ENCODE measurements at regions not wholly inside any gene's neighbourhood (a gene's known extent, or its start where the extent isn't known, plus 50 kb on each side); places are given as distances from the start of the nearest gene placed in this dataset.

DNA sequence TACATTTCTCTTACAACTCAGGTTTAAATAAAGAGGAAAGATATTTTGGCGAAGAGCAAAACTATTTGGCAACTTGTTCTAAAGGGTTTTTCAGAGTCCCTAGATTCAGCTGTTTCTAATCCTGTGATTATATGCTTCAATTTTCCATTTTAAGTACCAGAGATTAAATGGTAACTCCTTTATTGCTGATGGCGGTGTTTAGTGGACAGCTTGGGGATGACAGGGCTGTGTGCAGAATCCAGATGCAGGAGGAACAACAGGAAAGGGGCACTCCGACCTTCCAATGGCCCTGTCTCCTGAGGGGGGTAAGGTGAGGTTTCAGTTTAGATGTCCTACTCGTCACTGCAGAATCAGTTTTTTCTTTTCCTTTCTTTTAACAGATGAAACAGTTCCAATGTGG lies 405.0 kb downstream of the PDCD6IP start:
- no peak overlapping the region for H3K27ac ChIP-seq
- no peaks in the 10 kb centered on the region for H3K9me3 ChIP-seq
- intact Hi-C loops (cut with DNase I; ENCODE audit: low total_unique reads), result no loop called here
- H3K27me3 ChIP-seq, result no peaks in the 10 kb centered on the region
- H3K36me3 ChIP-seq (ENCODE audit: low read depth, missing control alignments), result no peaks in the 10 kb centered on the region
- H3K4me1 ChIP-seq, result no peaks in the 10 kb centered on the region
- DNase-seq, result no peak
- 53 to 56% methylated on average over 4 of the region's 4 CpGs for WGBS, 2 donors
- H3K4me3 ChIP-seq, result no peak overlapping the region
- no peak for TF ChIP-seq POLR2A (IDR thresholded peaks at IDR 0.05)
- TF ChIP-seq, protein P1, sequence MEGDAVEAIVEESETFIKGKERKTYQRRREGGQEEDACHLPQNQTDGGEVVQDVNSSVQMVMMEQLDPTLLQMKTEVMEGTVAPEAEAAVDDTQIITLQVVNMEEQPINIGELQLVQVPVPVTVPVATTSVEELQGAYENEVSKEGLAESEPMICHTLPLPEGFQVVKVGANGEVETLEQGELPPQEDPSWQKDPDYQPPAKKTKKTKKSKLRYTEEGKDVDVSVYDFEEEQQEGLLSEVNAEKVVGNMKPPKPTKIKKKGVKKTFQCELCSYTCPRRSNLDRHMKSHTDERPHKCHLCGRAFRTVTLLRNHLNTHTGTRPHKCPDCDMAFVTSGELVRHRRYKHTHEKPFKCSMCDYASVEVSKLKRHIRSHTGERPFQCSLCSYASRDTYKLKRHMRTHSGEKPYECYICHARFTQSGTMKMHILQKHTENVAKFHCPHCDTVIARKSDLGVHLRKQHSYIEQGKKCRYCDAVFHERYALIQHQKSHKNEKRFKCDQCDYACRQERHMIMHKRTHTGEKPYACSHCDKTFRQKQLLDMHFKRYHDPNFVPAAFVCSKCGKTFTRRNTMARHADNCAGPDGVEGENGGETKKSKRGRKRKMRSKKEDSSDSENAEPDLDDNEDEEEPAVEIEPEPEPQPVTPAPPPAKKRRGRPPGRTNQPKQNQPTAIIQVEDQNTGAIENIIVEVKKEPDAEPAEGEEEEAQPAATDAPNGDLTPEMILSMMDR (IDR thresholded peaks at IDR 0.05), result no peak

DNA sequence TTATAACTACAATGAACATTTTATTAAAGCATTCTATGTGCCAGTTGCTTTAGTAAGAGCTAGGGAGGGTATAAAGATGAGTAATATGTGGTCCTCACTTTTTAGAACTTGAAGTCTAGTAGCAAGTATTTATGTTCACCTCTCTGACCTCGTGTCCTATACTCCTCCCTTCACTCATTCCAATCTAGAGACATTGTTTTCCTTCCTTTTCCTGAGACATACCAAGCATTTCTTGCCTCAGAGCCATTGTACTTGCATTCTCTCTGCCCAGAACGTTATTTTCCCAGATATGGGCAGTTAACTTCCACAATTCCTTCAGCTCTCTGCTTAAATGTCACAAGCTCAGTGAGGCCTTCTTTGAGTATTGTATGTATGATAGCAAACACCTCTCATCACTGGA lies 408.6 kb downstream of the PDCD6IP start:
- no peaks in the 10 kb centered on the region for H3K27me3 ChIP-seq
- no peaks in the 10 kb centered on the region for H3K9me3 ChIP-seq
- DNase-seq, result no peak
- intact Hi-C loops (cut with DNase I; ENCODE audit: low total_unique reads), result no loop called here
- no peaks in the 10 kb centered on the region for H3K36me3 ChIP-seq (ENCODE audit: low read depth, missing control alignments)
- no peak overlapping the region for H3K27ac ChIP-seq
- 20 to 37% methylated on average over 2 of the region's 2 CpGs for WGBS, 2 donors
- no peak overlapping the region for H3K4me3 ChIP-seq
- no peaks in the 10 kb centered on the region for H3K4me1 ChIP-seq
- TF ChIP-seq, protein P1 (IDR thresholded peaks at IDR 0.05), result no peak
- TF ChIP-seq POLR2A (IDR thresholded peaks at IDR 0.05), result no peak

DNA sequence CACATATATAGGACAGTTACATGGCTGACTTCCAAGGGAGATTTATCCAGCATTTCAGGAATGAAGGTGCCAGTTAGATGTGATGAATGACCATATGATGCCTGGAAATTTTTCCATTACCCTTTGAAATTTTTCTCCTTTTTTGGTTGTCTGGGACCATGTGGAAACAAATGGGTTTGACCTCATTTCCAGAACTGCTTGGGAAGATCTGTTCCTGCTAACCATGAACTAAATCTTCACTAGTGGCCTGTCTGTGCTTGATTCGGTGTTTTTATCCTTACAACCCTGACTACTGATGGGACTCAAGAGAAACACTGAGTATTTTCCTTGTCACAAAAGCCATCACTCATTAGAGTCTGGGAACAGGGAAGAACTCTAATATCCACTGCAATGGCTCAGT lies 409.4 kb downstream of the PDCD6IP start:
- Histone ChIP-seq H3K4me1 (no peaks in the 10 kb centered on the region), H3K36me3 (ENCODE audit: low read depth, missing control alignments) (no peaks in the 10 kb centered on the region), H3K27me3 (no peaks in the 10 kb centered on the region), H3K9me3 (no peaks in the 10 kb centered on the region), H3K4me3 (no peak overlapping the region), H3K27ac (no peak overlapping the region)
- 45 to 54% methylated on average over 1 of the region's 1 CpG for WGBS, 2 donors
- intact Hi-C loops (cut with DNase I; ENCODE audit: low total_unique reads), result no loop called here
- no peak for TF ChIP-seq POLR2A (IDR thresholded peaks at IDR 0.05)
- TF ChIP-seq, protein P1 (IDR thresholded peaks at IDR 0.05), result no peak
- no peak for DNase-seq

DNA sequence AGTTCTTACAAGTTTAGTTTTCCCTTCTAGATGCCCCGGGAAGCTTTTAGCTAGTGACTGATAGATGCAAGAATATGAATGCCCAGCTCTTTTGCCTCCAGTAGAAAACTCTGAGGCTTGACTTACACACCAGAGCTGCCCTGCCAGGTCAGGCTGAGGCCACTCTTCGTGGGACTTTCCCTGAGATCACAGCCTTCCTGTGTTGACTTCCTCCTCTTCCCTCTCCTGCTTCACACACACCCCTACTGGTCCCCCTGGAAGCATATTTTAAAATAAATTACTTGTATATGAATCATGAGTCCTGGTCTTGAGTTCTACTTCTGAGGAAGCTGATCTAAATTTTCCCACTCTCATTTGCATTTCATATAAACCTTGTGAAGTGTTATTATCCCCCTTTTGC lies 413.7 kb downstream of the PDCD6IP start:
- Histone ChIP-seq H3K36me3 (ENCODE audit: low read depth, missing control alignments) (no peaks in the 10 kb centered on the region), H3K27me3 (no peaks in the 10 kb centered on the region), H3K4me3 (no peak overlapping the region), H3K4me1 (no peaks in the 10 kb centered on the region), H3K27ac (no peak overlapping the region), H3K9me3 (no peaks in the 10 kb centered on the region)
- TF ChIP-seq, protein P1 (IDR thresholded peaks at IDR 0.05), result no peak
- TF ChIP-seq POLR2A (IDR thresholded peaks at IDR 0.05), result no peak
- no peak for DNase-seq
- 56 to 63% methylated on average over 2 of the region's 2 CpGs for WGBS, 2 donors
- intact Hi-C loops (cut with DNase I; ENCODE audit: low total_unique reads), result no loop called here

DNA sequence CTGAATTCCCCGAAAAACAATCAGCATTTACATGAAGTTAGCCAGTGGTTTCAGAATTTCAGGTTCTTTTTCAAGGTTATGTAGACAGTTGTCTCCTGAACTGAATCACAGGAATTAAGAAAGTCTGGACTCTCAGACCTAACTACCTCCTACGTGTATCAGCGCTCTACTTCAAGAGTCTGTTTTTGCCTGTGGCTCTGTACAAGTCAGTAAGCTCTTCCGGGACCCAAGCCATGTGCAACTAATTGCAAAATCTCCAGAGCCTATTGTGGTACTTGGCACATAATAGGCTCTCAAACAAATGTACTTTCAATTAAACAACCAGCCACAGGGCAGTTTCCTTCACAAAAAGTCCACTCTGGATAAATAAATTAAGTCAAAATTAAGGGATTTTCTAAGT lies 414.2 kb downstream of the PDCD6IP start:
- Histone ChIP-seq H3K27me3 (no peaks in the 10 kb centered on the region), H3K4me3 (no peak overlapping the region), H3K36me3 (ENCODE audit: low read depth, missing control alignments) (no peaks in the 10 kb centered on the region), H3K9me3 (no peaks in the 10 kb centered on the region), H3K4me1 (no peaks in the 10 kb centered on the region), H3K27ac (no peak overlapping the region)
- DNase-seq, result no peak
- intact Hi-C loops (cut with DNase I; ENCODE audit: low total_unique reads), result no loop called here
- TF ChIP-seq, protein P1 (IDR thresholded peaks at IDR 0.05), result no peak
- no peak for TF ChIP-seq POLR2A (IDR thresholded peaks at IDR 0.05)
- 41 to 61% methylated on average over 4 of the region's 4 CpGs for WGBS, 2 donors
